ENCODE measurements at regions not wholly inside any gene's neighbourhood (a gene's known extent, or its start where the extent isn't known, plus 50 kb on each side); places are given as distances from the start of the nearest gene placed in this dataset.

DNA sequence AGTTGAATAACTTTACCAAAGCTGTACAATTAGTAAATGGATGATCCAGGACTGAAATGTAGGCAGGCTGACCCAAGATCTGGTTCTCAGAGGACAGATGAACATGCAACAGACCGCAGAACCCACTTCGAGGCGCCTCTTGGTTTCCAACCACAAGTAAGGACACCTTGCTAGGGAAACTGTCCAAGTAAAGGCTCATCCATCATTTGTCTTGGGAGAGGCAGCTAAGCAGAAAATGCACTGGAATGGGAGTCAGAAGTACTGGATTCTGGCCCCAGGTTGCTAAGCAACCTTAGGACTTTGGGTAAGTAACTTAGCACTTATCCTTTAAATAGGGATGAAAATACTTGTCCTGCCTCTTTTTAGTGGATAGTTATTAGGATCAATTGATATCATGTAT is 366.3 kb upstream of the LRRC3B start:
- H3K27me3 ChIP-seq (replicated peaks in 1 of 4; ENCODE audit: control insufficient read depth in 3 of 4, extremely low read depth in 1 of 4, insufficient read depth in 3 of 4, low read length in 3 of 4) = no peaks in the 10 kb centered on the region
- FAIRE-seq = no peak
- 91% methylated on average over 3 of the region's 3 CpGs; no CpG with 5 or more reads in 1 of the 2 experiments for WGBS, 2 experiments (ENCODE audit: extremely low coverage in 1 of 2, insufficient coverage in 1 of 2, insufficient read length in 1 of 2, insufficient replicate concordance in 2 of 2, low coverage in 1 of 2, low lambda C conversion rate in 2 of 2, missing lambda C conversion rate in 1 of 2)

More for the DNA sequence above, 366.3 kb upstream of the LRRC3B start:
- no peak overlapping the region for H2BK5ac ChIP-seq (ENCODE audit: low read depth, low read length)
- no peak overlapping the region for H2BK20ac ChIP-seq (ENCODE audit: low read length)
- no peak overlapping the region for H4K8ac ChIP-seq (ENCODE audit: extremely low read depth, insufficient read depth, low read length)
- H4K91ac ChIP-seq (replicated peaks; ENCODE audit: insufficient read length, low read length) = no peak overlapping the region
- TF ChIP-seq KDM1A (IDR thresholded peaks at IDR 0.05; ENCODE audit: borderline replicate concordance, low read length) = no peak
- TF ChIP-seq POU5F1 (IDR thresholded peaks at IDR 0.05; ENCODE audit: low read depth, low read length) = no peak
- no peak for TF ChIP-seq RAD21 (IDR thresholded peaks at IDR 0.05 in 1 of 2, conservative IDR thresholded peaks at IDR 0.05 in 1 of 2; ENCODE audit: low read depth in 2 of 2, low read length in 2 of 2)
- TF ChIP-seq, protein P1, sequence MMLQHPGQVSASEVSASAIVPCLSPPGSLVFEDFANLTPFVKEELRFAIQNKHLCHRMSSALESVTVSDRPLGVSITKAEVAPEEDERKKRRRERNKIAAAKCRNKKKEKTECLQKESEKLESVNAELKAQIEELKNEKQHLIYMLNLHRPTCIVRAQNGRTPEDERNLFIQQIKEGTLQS (IDR thresholded peaks at IDR 0.05; ENCODE audit: insufficient read depth, low read depth, low read length) = no peak
- no peak for TF ChIP-seq EGR1 (IDR thresholded peaks at IDR 0.05; ENCODE audit: borderline replicate concordance, low read depth, low read length)
- no peak overlapping the region for H3K4ac ChIP-seq (replicated peaks; ENCODE audit: insufficient read length, low read depth, low read length)
- H3K9me3 ChIP-seq (ENCODE audit: insufficient read depth in 2 of 2, low read depth in 1 of 2, low read length in 1 of 2) = no peaks in the 10 kb centered on the region
- POLR2A ChIA-PET (ENCODE audit: partially characterized antibody) = no interaction called here
- no peaks in the 10 kb centered on the region for H4K20me1 ChIP-seq (replicated peaks in 1 of 2; ENCODE audit: control insufficient read depth in 1 of 2, insufficient read depth in 2 of 2, low read length in 2 of 2)
- H3K9ac ChIP-seq (replicated peaks in 1 of 4; ENCODE audit: extremely low read depth in 1 of 4, low read depth in 3 of 4, low read length in 3 of 4) = no peak overlapping the region
- no peaks in the 10 kb centered on the region for H3K79me1 ChIP-seq (ENCODE audit: low read depth, low read length)
- no peaks in the 10 kb centered on the region for H3K23me2 ChIP-seq (ENCODE audit: low read depth, low read length)
- CTCF ChIA-PET (ENCODE audit: partially characterized antibody) = interaction anchor here (0.6 to 1.2 kb wide), 2 partner anchors 42 to 151 kb away, joined by 3 read pairs; no protein-coding TSS in a partner anchor
- H2BK120ac ChIP-seq (replicated peaks; ENCODE audit: low read depth, low read length) = no peak overlapping the region
- no peak overlapping the region for H3K4me3 ChIP-seq (ENCODE audit: extremely low read depth in 1 of 4, insufficient read depth in 2 of 4, low read depth in 3 of 4, low read length in 4 of 4)
- no peaks in the 10 kb centered on the region for H3K36me3 ChIP-seq (ENCODE audit: control insufficient read depth in 2 of 4, insufficient read depth in 4 of 4, low read length in 3 of 4)
- no peak overlapping the region for H4K5ac ChIP-seq (ENCODE audit: insufficient read length, low read depth, low read length)
- H3K4me2 ChIP-seq (ENCODE audit: insufficient read depth in 1 of 2, low read depth in 2 of 2, low read length in 2 of 2) = no peak overlapping the region
- no peak overlapping the region for H3K18ac ChIP-seq (ENCODE audit: extremely low read depth, low read length)
- H3K56ac ChIP-seq (replicated peaks; ENCODE audit: insufficient read length, low read depth, low read length) = no peak overlapping the region
- no peaks in the 10 kb centered on the region for H3K79me2 ChIP-seq (ENCODE audit: control insufficient read depth in 1 of 2, insufficient read depth in 2 of 2, low read length in 2 of 2)
- no peak overlapping the region for H2BK15ac ChIP-seq (ENCODE audit: low read length)
- no peaks in the 10 kb centered on the region for H3K4me1 ChIP-seq (replicated peaks in 1 of 4; ENCODE audit: control insufficient read depth in 3 of 4, insufficient read depth in 4 of 4, low read length in 3 of 4)
- H2BK12ac ChIP-seq (ENCODE audit: low read depth, low read length) = no peak overlapping the region
- no peak overlapping the region for H3K23ac ChIP-seq (ENCODE audit: insufficient read length)
- no peak overlapping the region for H2AK5ac ChIP-seq (ENCODE audit: low read depth, low read length)
- H3K27ac ChIP-seq (ENCODE audit: low read depth, low read length) = no peak overlapping the region
- H2AFZ ChIP-seq (ENCODE audit: low read length) = no peak overlapping the region
- H3K14ac ChIP-seq (ENCODE audit: insufficient read length) = no peak overlapping the region
- no peak for DNase-seq (ENCODE audit: low read depth in 1 of 2, low spot score in 2 of 2)
